NCI-H510A treated with DMSO at 0.1 percent for 48 hours (cell line): ENCODE measurements at regions not wholly inside any gene's neighbourhood (a gene's known extent, or its start where the extent isn't known, plus 50 kb on each side); places are given as distances from the start of the nearest gene placed in this dataset.
"Not testable (repeated sequence)": the region's sequence is repeated elsewhere in the genome, so short reads cannot be mapped to it uniquely, and the experiment has no call there.

Experiments used
- DNase-seq: peaks from one replicate; lab custom pipeline; 2025; lab: John Stamatoyannopoulos, UW

- no peak for DNase-seq
Measured at GRCh38 chr12:23084236-23084995, 459.4 kb downstream of the ETNK1 start.

GRCh38 chr12:23088594-23088993 lies 463.6 kb downstream of the ETNK1 start:
- DNase-seq, result no peak

GRCh38 chr12:23093488-23093887 lies 468.5 kb downstream of the ETNK1 start:
- no peak for DNase-seq

- DNase-seq, result no peak
Measured at GRCh38 chr12:23096321-23096720, 471.4 kb downstream of the ETNK1 start.

- DNase-seq, result no peak
Measured at GRCh38 chr12:23098110-23098509, 473.1 kb downstream of the ETNK1 start.

GRCh38 chr12:23098517-23098916 lies 473.5 kb downstream of the ETNK1 start:
- DNase-seq, result no peak

- DNase-seq, result no peak
Measured at GRCh38 chr12:23099104-23099503, 474.1 kb downstream of the ETNK1 start.

- no peak for DNase-seq
Measured at GRCh38 chr12:23099604-23100003, 474.6 kb downstream of the ETNK1 start.

GRCh38 chr12:23108957-23109356 lies 484.0 kb downstream of the ETNK1 start:
- no peak for DNase-seq

- no peak for DNase-seq
Measured at GRCh38 chr12:23113781-23114180, 488.8 kb downstream of the ETNK1 start.

- no peak for DNase-seq
Measured at GRCh38 chr12:23115984-23116383, 491.0 kb downstream of the ETNK1 start.

- DNase-seq, result no peak
Measured at GRCh38 chr12:23126794-23127193, 501.8 kb downstream of the ETNK1 start.

- DNase-seq, result no peak
Measured at GRCh38 chr12:23127701-23128100, 502.7 kb downstream of the ETNK1 start.

GRCh38 chr12:23128462-23128861 lies 503.5 kb downstream of the ETNK1 start:
- DNase-seq, result no peak

GRCh38 chr12:23132357-23132756 lies 507.4 kb downstream of the ETNK1 start:
- DNase-seq, result no peak

- DNase-seq, result no peak
Measured at GRCh38 chr12:23133471-23133870, 508.5 kb downstream of the ETNK1 start.

- DNase-seq, result no peak
Measured at GRCh38 chr12:23139026-23139425, 514.1 kb downstream of the ETNK1 start.

GRCh38 chr12:23140710-23141109 lies 515.7 kb downstream of the ETNK1 start:
- DNase-seq, result no peak

- DNase-seq, result no peak
Measured at GRCh38 chr12:23141335-23141734, 516.4 kb downstream of the ETNK1 start.

- not testable (repeated sequence) for DNase-seq
Measured at GRCh38 chr12:23146070-23146469, 521.1 kb downstream of the ETNK1 start.

GRCh38 chr12:23168459-23168858 lies 543.5 kb downstream of the ETNK1 start:
- no peak for DNase-seq

- no peak for DNase-seq
Measured at GRCh38 chr12:23169012-23169695, 544.2 kb downstream of the ETNK1 start.

- no peak for DNase-seq
Measured at GRCh38 chr12:23169696-23170013, 544.7 kb downstream of the ETNK1 start.

- no peak for DNase-seq
Measured at GRCh38 chr12:23174917-23175316, 549.9 kb downstream of the ETNK1 start.
